ENCODE measurements at regions not wholly inside any gene's neighbourhood (a gene's known extent, or its start where the extent isn't known, plus 50 kb on each side); places are given as distances from the start of the nearest gene placed in this dataset.
A peak's percentile ranks its signal among the peaks of the same experiment; 100 is the strongest.

GRCh38 chr4:154073107-154073822, 284.4 kb upstream of the SFRP2 start:
- no peak overlapping the region for H3K4me3 Mint-ChIP-seq
- H3K4me1 Mint-ChIP-seq (ENCODE audit: low read depth), result no peaks in the 10 kb centered on the region
- no peaks in the 10 kb centered on the region for H3K9me3 Mint-ChIP-seq
- H3K36me3 Mint-ChIP-seq (ENCODE audit: insufficient read depth), result no peaks in the 10 kb centered on the region
- peaks cover 6% of the 10 kb centered on the region for H3K27me3 Mint-ChIP-seq (ENCODE audit: low read depth)
- no peak for DNase-seq
- ATAC-seq, result peak; percentile 83 to 86

DNA sequence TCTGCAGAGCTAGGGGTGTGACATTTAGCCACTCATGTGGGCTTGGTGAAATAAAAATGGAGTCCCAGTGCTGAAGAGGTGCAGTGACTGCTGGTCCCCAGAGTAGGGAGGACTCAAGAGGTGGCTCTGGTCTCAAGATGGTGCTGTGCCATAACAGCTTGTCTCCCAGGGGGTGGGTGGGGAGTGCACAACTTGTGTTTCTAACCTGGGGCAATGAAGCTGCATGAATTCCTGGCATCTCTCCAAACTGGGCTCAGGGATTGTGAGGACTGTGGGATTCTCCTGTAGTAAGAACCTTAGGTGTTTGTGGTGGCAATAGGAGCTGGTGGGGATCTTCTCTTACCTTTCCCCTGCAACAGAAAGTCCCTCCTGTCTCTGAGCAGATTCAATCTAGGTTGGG, 278.9 kb upstream of the SFRP2 start:
- no peak overlapping the region for H3K4me3 Mint-ChIP-seq
- no peaks in the 10 kb centered on the region for H3K36me3 Mint-ChIP-seq (ENCODE audit: insufficient read depth)
- DNase-seq, result no peak
- peaks cover 2% of the 10 kb centered on the region for H3K27me3 Mint-ChIP-seq (ENCODE audit: low read depth)
- ATAC-seq, result no peak
- H3K4me1 Mint-ChIP-seq (ENCODE audit: low read depth), result no peaks in the 10 kb centered on the region
- peaks cover 22% of the 10 kb centered on the region for H3K9me3 Mint-ChIP-seq

DNA sequence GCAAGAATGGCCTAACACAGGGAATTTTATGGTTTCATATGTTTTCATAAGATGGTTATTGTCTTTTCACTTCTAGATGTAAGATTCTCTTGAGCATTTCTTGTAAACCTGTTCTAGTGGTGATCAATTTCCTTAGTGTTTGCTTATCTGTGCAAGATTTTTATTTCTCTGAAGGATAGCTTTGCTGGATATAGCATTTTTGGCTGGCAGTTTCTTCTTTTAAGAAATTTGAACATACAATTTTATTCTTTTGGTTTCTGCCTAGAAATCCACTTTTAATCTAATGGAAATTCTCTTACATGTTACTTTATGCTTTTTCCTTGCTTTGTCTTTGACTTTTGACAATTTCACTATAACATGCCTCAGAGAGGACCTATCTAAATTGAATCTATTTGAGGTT, 276.5 kb upstream of the SFRP2 start:
- Mint-ChIP-seq H3K36me3 (ENCODE audit: insufficient read depth) (no peaks in the 10 kb centered on the region), H3K27me3 (ENCODE audit: low read depth) (no peaks in the 10 kb centered on the region), H3K9me3 (peaks cover 22% of the 10 kb centered on the region), H3K4me3 (no peak overlapping the region), H3K4me1 (ENCODE audit: low read depth) (no peaks in the 10 kb centered on the region)
- DNase-seq (no peak), ATAC-seq (no peak)

DNA sequence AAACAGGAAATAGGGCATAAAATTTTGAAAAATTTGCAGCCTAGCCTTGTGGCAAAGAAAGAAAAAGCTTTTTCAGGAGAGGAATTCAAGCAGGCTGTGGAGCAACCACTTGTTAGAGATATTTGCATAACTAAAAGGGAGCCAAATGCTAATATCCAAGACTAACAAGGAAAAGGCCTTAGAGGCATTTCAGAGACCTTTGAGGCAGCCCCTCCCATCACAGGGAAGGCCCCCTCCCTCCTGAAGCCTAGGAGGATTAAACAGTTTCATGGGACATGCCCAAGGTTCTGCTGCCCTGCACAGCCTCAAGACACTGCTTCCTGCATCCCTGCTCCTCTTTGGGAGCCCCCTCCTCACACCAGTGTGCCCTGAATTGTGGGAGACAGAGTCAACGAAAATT, 275.4 kb upstream of the SFRP2 start:
- Mint-ChIP-seq H3K4me1 (ENCODE audit: low read depth) (no peaks in the 10 kb centered on the region), H3K9me3 (peaks cover 22% of the 10 kb centered on the region), H3K36me3 (ENCODE audit: insufficient read depth) (no peaks in the 10 kb centered on the region), H3K27me3 (ENCODE audit: low read depth) (no peaks in the 10 kb centered on the region), H3K4me3 (no peak overlapping the region)
- ATAC-seq, result no peak
- DNase-seq, result no peak

GRCh38 chr4:154049457-154050181, 260.7 kb upstream of the SFRP2 start:
- Mint-ChIP-seq H3K4me3 (no peak overlapping the region), H3K27me3 (ENCODE audit: low read depth) (no peaks in the 10 kb centered on the region), H3K9me3 (peaks cover 27% of the 10 kb centered on the region), H3K36me3 (ENCODE audit: insufficient read depth) (no peaks in the 10 kb centered on the region), H3K4me1 (ENCODE audit: low read depth) (no peaks in the 10 kb centered on the region)
- ATAC-seq (no peak), DNase-seq (no peak)

- ATAC-seq (no peak), DNase-seq (no peak)
- no peak overlapping the region for H3K4me3 Mint-ChIP-seq
- H3K36me3 Mint-ChIP-seq (ENCODE audit: insufficient read depth), result no peaks in the 10 kb centered on the region
- H3K27me3 Mint-ChIP-seq (ENCODE audit: low read depth), result no peaks in the 10 kb centered on the region
- no peaks in the 10 kb centered on the region for H3K4me1 Mint-ChIP-seq (ENCODE audit: low read depth)
- peaks cover 10% of the 10 kb centered on the region for H3K9me3 Mint-ChIP-seq
Observed at GRCh38 chr4:154047733-154048132, 258.9 kb upstream of the SFRP2 start.

- no peak overlapping the region for H3K4me3 Mint-ChIP-seq
- H3K36me3 Mint-ChIP-seq (ENCODE audit: insufficient read depth), result no peaks in the 10 kb centered on the region
Observed at GRCh38 chr4:154044742-154045485, 256.0 kb upstream of the SFRP2 start.

DNA sequence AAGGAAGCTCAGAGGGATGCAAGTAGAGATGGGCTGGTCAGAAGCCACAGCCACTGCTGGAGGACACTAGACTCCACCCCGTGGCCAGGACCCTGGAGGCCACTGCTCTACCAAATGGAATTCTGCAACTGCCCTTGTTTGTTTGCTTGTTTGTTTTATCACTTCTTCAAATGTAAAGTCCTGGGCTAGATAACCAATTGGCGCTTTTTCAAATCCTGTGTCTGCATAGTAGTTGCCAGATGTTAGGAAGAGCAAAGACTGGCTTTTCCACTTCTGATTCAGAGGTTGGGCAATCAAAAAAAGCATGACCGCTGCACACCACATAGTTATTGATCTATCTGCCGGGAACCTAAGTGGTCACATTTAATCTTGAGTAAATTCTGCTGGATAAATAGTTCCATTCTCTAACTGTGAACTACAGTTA, 255.2 kb upstream of the SFRP2 start:
- DNase-seq, result no peak
- no peaks in the 10 kb centered on the region for H3K36me3 Mint-ChIP-seq (ENCODE audit: insufficient read depth)
- no peak for ATAC-seq
- H3K9me3 Mint-ChIP-seq, result no peaks in the 10 kb centered on the region
- H3K4me1 Mint-ChIP-seq (ENCODE audit: low read depth), result no peaks in the 10 kb centered on the region
- peaks cover 5% of the 10 kb centered on the region for H3K27me3 Mint-ChIP-seq (ENCODE audit: low read depth)
- H3K4me3 Mint-ChIP-seq, result no peak overlapping the region

More at GRCh38 chr4:154044742-154045485, 256.0 kb upstream of the SFRP2 start:
- Mint-ChIP-seq H3K27me3 (ENCODE audit: low read depth) (peaks cover 5% of the 10 kb centered on the region), H3K4me1 (ENCODE audit: low read depth) (no peaks in the 10 kb centered on the region), H3K9me3 (no peaks in the 10 kb centered on the region)
- ATAC-seq, result no peak
- DNase-seq, result no peak

DNA sequence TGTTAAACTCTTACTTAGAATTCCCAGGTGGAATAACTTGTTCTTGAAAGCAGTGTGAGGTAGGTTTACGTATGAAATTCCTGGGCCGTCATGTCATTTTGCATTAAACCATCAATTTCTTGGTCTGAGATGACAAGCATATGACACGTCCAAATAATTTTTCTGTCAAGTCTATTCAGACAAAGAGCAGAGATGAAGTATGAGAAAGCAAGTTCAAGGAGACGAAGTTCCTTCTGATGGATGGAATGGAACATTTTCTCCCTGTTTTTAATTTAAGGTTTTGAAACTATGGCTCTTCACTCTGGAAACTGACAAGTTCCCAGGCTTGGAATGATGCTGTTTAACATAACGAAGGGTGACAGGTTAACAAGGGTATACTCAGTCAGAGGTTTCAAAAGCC, 252.8 kb upstream of the SFRP2 start:
- Mint-ChIP-seq H3K4me1 (ENCODE audit: low read depth) (no peaks in the 10 kb centered on the region), H3K36me3 (ENCODE audit: insufficient read depth) (no peaks in the 10 kb centered on the region), H3K4me3 (no peak overlapping the region), H3K9me3 (no peaks in the 10 kb centered on the region), H3K27me3 (ENCODE audit: low read depth) (peaks cover 12% of the 10 kb centered on the region)
- no peak for ATAC-seq
- no peak for DNase-seq

DNA sequence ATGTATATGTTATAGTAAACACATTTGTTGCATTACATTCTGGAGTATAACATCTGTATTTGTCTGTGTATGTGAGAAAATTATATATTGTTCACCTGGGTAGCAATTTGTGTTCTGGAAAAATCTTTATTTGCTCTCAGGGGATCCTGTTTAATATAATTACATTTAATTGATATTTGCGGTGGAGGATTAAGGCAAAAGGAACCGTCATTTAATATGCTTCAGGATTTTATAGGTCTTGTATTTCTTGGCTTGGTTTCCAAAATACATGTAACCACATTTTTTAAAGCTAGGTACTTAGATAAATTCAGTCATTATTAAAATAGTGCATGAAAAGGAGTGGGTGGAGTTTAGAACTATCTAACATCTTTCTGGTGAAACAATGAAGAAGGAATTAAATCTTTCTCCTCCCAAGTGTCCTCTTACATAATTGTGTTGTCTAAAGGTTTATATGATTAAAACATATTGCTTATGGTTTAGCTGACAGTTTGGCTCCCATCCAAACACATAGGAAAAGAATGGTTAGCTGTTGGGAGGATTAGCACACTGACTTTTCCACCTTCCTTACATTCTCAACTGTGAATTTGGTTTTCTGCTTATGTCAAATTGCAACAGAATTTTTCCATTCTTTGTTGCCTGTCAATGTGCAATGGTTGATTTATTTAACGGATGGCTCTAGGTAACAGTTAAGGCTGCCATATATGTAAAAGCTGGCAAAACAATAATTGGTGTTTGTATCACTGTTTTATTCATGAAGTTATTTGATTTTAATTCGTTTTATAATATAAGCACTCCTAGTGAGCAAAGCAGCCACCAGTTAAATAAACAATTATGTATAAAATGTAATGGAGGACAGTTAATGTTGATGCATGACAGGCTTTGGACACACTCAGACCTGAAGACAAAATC, 250.8 kb upstream of the SFRP2 start:
- H3K9me3 Mint-ChIP-seq, result no peaks in the 10 kb centered on the region

GRCh38 chr4:154036856-154037255, 248.0 kb upstream of the SFRP2 start:
- Mint-ChIP-seq H3K9me3 (peaks cover 6% of the 10 kb centered on the region), H3K27me3 (ENCODE audit: low read depth) (peaks cover 21% of the 10 kb centered on the region), H3K4me3 (no peak overlapping the region), H3K36me3 (ENCODE audit: insufficient read depth) (no peaks in the 10 kb centered on the region), H3K4me1 (ENCODE audit: low read depth) (no peaks in the 10 kb centered on the region)
- DNase-seq (no peak), ATAC-seq (no peak)

More for the DNA sequence above, 250.8 kb upstream of the SFRP2 start:
- peaks cover 15% of the 10 kb centered on the region for H3K27me3 Mint-ChIP-seq (ENCODE audit: low read depth)
- no peaks in the 10 kb centered on the region for H3K36me3 Mint-ChIP-seq (ENCODE audit: insufficient read depth)
- no peaks in the 10 kb centered on the region for H3K4me1 Mint-ChIP-seq (ENCODE audit: low read depth)
- no peak for DNase-seq
- ATAC-seq, result no peak
- no peak overlapping the region for H3K4me3 Mint-ChIP-seq

GRCh38 chr4:154035341-154035740, 246.5 kb upstream of the SFRP2 start:
- peaks cover 6% of the 10 kb centered on the region for H3K9me3 Mint-ChIP-seq
- DNase-seq, result no peak
- ATAC-seq, result no peak
- H3K27me3 Mint-ChIP-seq (ENCODE audit: low read depth), result peaks cover 16% of the 10 kb centered on the region
- H3K4me3 Mint-ChIP-seq, result no peak overlapping the region
- no peaks in the 10 kb centered on the region for H3K36me3 Mint-ChIP-seq (ENCODE audit: insufficient read depth)
- H3K4me1 Mint-ChIP-seq (ENCODE audit: low read depth), result no peaks in the 10 kb centered on the region

DNA sequence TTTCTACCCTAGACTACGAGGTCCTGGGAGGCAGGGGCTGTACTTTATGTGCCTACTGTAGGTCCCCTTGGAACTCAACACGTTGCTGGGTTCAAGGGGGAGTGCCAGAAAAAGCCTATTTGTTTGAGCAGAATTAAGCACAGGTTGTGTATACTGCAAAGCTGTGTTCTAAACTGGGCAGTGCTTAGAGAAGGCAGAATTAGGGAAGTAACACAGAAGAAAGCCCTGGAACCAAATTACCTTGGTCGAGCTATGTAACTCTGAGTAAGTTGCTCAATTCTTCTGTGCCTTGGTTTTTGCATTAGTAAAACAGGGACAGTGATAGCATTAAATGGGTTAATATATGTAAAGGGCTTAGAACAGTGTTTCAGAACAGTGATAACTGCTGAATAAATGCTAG, 245.0 kb upstream of the SFRP2 start:
- Mint-ChIP-seq H3K4me3 (no peak overlapping the region), H3K4me1 (ENCODE audit: low read depth) (no peaks in the 10 kb centered on the region), H3K36me3 (ENCODE audit: insufficient read depth) (no peaks in the 10 kb centered on the region), H3K9me3 (peaks cover 6% of the 10 kb centered on the region), H3K27me3 (ENCODE audit: low read depth) (peaks cover 16% of the 10 kb centered on the region)
- no peak for ATAC-seq
- no peak for DNase-seq

GRCh38 chr4:154032914-154033313, 244.0 kb upstream of the SFRP2 start:
- Mint-ChIP-seq H3K4me3 (no peak overlapping the region), H3K4me1 (ENCODE audit: low read depth) (no peaks in the 10 kb centered on the region), H3K36me3 (ENCODE audit: insufficient read depth) (no peaks in the 10 kb centered on the region), H3K27me3 (ENCODE audit: low read depth) (peaks cover 16% of the 10 kb centered on the region), H3K9me3 (peaks cover 6% of the 10 kb centered on the region)
- ATAC-seq (no peak), DNase-seq (no peak)

Data from activated T-cell treated with anti-CD3 and anti-CD28 coated beads, Interleukin-2, amount 50 U/mL, for 4 hours (primary cell).